ENCODE measurements at regions not wholly inside any gene's neighbourhood (a gene's known extent, or its start where the extent isn't known, plus 50 kb on each side); places are given as distances from the start of the nearest gene placed in this dataset.
"Not testable (repeated sequence)": the region's sequence is repeated elsewhere in the genome, so short reads cannot be mapped to it uniquely, and the experiment has no call there.

DNA sequence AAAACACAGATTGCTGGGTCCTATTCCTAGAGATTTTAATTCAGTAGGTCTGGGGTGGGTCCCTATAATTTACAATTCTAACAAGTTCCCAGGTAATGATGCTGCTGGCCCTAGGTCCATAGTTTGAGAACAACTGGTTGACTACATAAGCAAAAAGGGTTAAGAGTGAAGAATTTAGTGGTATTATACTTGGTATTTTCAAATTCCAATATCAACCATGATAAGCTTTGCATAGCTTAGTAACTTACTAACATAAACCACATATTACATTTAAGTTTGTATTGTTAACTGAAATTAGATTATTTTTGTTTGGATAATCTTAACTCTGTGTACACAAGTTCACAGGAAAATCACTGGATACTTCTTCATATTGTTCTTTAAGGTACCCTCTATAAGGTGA is 862.9 kb upstream of the ACVR2A start:
- no peaks in the 10 kb centered on the region for H3K27me3 ChIP-seq (ENCODE audit: insufficient read depth, poor library complexity, severe bottlenecking)
- H3K9me3 ChIP-seq (ENCODE audit: severe bottlenecking) = no peaks in the 10 kb centered on the region
- no peaks in the 10 kb centered on the region for H3K36me3 ChIP-seq (ENCODE audit: low read depth)
- DNase-seq (ENCODE audit: low spot score) (no peak), ATAC-seq (ENCODE audit: low read depth) (no peak)
- peak overlapping the region; percentile 76 for H3K27ac ChIP-seq (ENCODE audit: poor library complexity, severe bottlenecking)
- peaks cover 34% of the 10 kb centered on the region for H3K4me1 ChIP-seq (ENCODE audit: insufficient read depth, poor library complexity, severe bottlenecking)
- H3K4me3 ChIP-seq (ENCODE audit: severe bottlenecking) = no peak overlapping the region
- TF ChIP-seq, protein P1, sequence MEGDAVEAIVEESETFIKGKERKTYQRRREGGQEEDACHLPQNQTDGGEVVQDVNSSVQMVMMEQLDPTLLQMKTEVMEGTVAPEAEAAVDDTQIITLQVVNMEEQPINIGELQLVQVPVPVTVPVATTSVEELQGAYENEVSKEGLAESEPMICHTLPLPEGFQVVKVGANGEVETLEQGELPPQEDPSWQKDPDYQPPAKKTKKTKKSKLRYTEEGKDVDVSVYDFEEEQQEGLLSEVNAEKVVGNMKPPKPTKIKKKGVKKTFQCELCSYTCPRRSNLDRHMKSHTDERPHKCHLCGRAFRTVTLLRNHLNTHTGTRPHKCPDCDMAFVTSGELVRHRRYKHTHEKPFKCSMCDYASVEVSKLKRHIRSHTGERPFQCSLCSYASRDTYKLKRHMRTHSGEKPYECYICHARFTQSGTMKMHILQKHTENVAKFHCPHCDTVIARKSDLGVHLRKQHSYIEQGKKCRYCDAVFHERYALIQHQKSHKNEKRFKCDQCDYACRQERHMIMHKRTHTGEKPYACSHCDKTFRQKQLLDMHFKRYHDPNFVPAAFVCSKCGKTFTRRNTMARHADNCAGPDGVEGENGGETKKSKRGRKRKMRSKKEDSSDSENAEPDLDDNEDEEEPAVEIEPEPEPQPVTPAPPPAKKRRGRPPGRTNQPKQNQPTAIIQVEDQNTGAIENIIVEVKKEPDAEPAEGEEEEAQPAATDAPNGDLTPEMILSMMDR (IDR thresholded peaks at IDR 0.05; ENCODE audit: poor library complexity, severe bottlenecking) = no peak

- ATAC-seq (ENCODE audit: low read depth) (no peak), DNase-seq (ENCODE audit: low spot score) (no peak)
- Histone ChIP-seq H3K27ac (ENCODE audit: poor library complexity, severe bottlenecking) (no peak overlapping the region), H3K27me3 (ENCODE audit: insufficient read depth, poor library complexity, severe bottlenecking) (no peaks in the 10 kb centered on the region), H3K9me3 (ENCODE audit: severe bottlenecking) (no peaks in the 10 kb centered on the region), H3K4me3 (ENCODE audit: severe bottlenecking) (no peak overlapping the region), H3K36me3 (ENCODE audit: low read depth) (no peaks in the 10 kb centered on the region), H3K4me1 (ENCODE audit: insufficient read depth, poor library complexity, severe bottlenecking) (peaks cover 14% of the 10 kb centered on the region)
- TF ChIP-seq, protein P1 (IDR thresholded peaks at IDR 0.05; ENCODE audit: poor library complexity, severe bottlenecking) = no peak
Observed at GRCh38 chr2:146979746-146980145, 865.1 kb upstream of the ACVR2A start.

DNA sequence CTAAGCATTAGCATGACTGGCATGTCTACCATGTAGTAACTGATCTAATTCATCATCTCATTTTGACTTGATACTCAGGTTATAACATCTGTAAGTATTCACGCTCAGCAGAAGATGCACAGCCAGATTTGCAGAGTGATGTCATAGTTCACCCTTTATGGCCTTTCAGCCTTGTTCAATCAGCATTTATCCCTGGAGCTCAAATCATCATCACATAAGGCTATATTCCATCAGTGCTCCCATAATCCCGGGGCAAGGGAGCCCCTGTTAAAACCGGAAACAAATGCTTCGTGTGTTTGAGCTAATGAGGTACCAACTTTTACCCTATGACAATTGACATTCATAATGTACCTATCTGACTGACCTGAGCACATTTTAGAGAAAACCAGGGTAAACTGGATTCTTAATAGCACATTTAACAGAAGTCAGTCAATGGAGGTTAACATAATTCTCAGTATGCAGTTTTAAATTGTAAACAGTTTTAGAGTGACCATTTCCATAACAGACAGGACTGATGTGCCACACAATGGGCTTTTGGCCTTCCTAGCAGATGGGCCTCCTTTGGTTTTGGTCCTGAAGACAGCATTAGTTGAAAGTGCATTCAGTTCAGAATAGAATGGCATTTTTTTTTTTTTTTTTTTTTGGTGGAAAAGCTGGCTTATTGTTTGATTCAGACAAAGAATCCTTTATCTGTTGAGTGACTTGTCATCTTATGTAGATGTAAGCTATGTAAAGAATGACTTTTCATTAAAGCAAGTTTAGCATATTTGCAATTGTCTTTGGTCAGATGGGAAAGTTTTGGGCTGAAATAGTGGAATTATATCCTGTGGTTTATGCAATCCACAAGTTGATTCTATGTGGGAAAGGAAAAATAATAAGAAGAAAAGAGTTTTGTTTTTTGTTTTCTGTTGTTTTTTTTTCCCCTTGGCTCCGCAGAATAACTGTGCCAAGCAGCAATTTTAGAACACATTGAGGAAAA is 866.0 kb upstream of the ACVR2A start:
- Histone ChIP-seq H3K36me3 (ENCODE audit: low read depth) (no peaks in the 10 kb centered on the region), H3K27ac (ENCODE audit: poor library complexity, severe bottlenecking) (no peak overlapping the region), H3K9me3 (ENCODE audit: severe bottlenecking) (no peaks in the 10 kb centered on the region), H3K27me3 (ENCODE audit: insufficient read depth, poor library complexity, severe bottlenecking) (no peaks in the 10 kb centered on the region), H3K4me1 (ENCODE audit: insufficient read depth, poor library complexity, severe bottlenecking) (peaks cover 12% of the 10 kb centered on the region), H3K4me3 (ENCODE audit: severe bottlenecking) (no peak overlapping the region)
- ATAC-seq (ENCODE audit: low read depth) (no peak), DNase-seq (ENCODE audit: low spot score) (no peak)
- TF ChIP-seq, protein P1 (IDR thresholded peaks at IDR 0.05; ENCODE audit: poor library complexity, severe bottlenecking) = no peak

DNA sequence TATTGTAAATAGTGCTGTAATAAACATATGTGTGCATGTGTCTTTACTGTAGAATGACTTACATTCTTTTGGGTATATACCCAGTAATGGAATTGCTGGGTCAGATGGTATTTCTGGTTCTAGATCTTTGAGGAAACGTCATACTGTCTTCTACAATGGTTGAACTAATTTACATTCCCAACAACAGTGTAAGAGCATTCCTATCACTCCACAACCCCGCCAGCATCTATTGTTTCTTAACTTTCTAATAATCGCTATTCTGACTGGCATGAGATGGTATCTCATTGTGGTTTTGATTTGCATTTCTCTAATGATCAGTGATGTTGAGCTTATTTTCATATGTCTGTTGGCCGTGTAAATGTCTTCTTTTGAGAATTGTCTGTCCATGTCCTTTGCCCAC is 873.8 kb upstream of the ACVR2A start:
- H3K4me1 ChIP-seq (ENCODE audit: insufficient read depth, poor library complexity, severe bottlenecking); H3K27me3 ChIP-seq (ENCODE audit: insufficient read depth, poor library complexity, severe bottlenecking); H3K4me3 ChIP-seq (ENCODE audit: severe bottlenecking); H3K27ac ChIP-seq (ENCODE audit: poor library complexity, severe bottlenecking); ATAC-seq (ENCODE audit: low read depth); DNase-seq (ENCODE audit: low spot score); H3K9me3 ChIP-seq (ENCODE audit: severe bottlenecking); H3K36me3 ChIP-seq (ENCODE audit: low read depth): not testable (repeated sequence)

- not testable (repeated sequence) for H3K27ac ChIP-seq (ENCODE audit: poor library complexity, severe bottlenecking); DNase-seq (ENCODE audit: low spot score); H3K4me3 ChIP-seq (ENCODE audit: severe bottlenecking); H3K9me3 ChIP-seq (ENCODE audit: severe bottlenecking); H3K4me1 ChIP-seq (ENCODE audit: insufficient read depth, poor library complexity, severe bottlenecking); ATAC-seq (ENCODE audit: low read depth); H3K36me3 ChIP-seq (ENCODE audit: low read depth); H3K27me3 ChIP-seq (ENCODE audit: insufficient read depth, poor library complexity, severe bottlenecking)
Observed at GRCh38 chr2:146969703-146970102, 875.1 kb upstream of the ACVR2A start.

- no peak for DNase-seq (ENCODE audit: low spot score)
- Histone ChIP-seq H3K27me3 (ENCODE audit: insufficient read depth, poor library complexity, severe bottlenecking) (no peaks in the 10 kb centered on the region), H3K4me1 (ENCODE audit: insufficient read depth, poor library complexity, severe bottlenecking) (no peaks in the 10 kb centered on the region), H3K9me3 (ENCODE audit: severe bottlenecking) (no peaks in the 10 kb centered on the region), H3K36me3 (ENCODE audit: low read depth) (no peaks in the 10 kb centered on the region), H3K4me3 (ENCODE audit: severe bottlenecking) (no peak overlapping the region), H3K27ac (ENCODE audit: poor library complexity, severe bottlenecking) (no peak overlapping the region)
- TF ChIP-seq, protein P1 (IDR thresholded peaks at IDR 0.05; ENCODE audit: poor library complexity, severe bottlenecking) = no peak
- no peak for ATAC-seq (ENCODE audit: low read depth)
Observed at GRCh38 chr2:146964494-146964893, 880.3 kb upstream of the ACVR2A start.

All from RWPE2 (cell line).